Left renal cortex interstitium (tissue), 4 donors: ENCODE measurements at regions not wholly inside any gene's neighbourhood (a gene's known extent, or its start where the extent isn't known, plus 50 kb on each side); places are given as distances from the start of the nearest gene placed in this dataset.
A peak's percentile ranks its signal among the peaks of the same experiment; 100 is the strongest.

ENCODE experiments used
- DNase-seq, 4 donors: peaks; one replicate each; pipeline ENCODE4 v3.0.0-alpha.2; 2013; ENCODE audit warnings: low read depth in 4 of 4, low spot score in 2 of 4, missing footprints in 1 of 4

GRCh38 chr21:35585878-35586277 is 474.4 kb downstream of the SETD4 start:
- no peak for DNase-seq

GRCh38 chr21:35585155-35585554 is 475.2 kb downstream of the SETD4 start:
- no peak for DNase-seq

GRCh38 chr21:35583566-35584216 is 476.6 kb downstream of the SETD4 start:
- no peak for DNase-seq

GRCh38 chr21:35582731-35583130 is 477.6 kb downstream of the SETD4 start:
- DNase-seq, result no peak

- no peak for DNase-seq
Measured at GRCh38 chr21:35581640-35582039, 478.7 kb downstream of the SETD4 start.

- no peak for DNase-seq
Measured at GRCh38 chr21:35579520-35580293, 480.6 kb downstream of the SETD4 start.

- DNase-seq, result no peak
Measured at GRCh38 chr21:35578831-35579471, 481.4 kb downstream of the SETD4 start.

- DNase-seq, result no peak
Measured at GRCh38 chr21:35578347-35578782, 482.0 kb downstream of the SETD4 start.

GRCh38 chr21:35575280-35575915 is 484.9 kb downstream of the SETD4 start:
- peak; percentile 4 to 17 (median 8) for DNase-seq

- no peak for DNase-seq
Measured at GRCh38 chr21:35573472-35574374, 486.6 kb downstream of the SETD4 start.

- DNase-seq, result no peak
Measured at GRCh38 chr21:35571910-35572309, 488.4 kb downstream of the SETD4 start.

- no peak for DNase-seq
Measured at GRCh38 chr21:35568643-35569042, 491.7 kb downstream of the SETD4 start.

- DNase-seq, result no peak
Measured at GRCh38 chr21:35566874-35567273, 493.5 kb downstream of the SETD4 start.

GRCh38 chr21:35565204-35565611 is 495.1 kb downstream of the SETD4 start:
- no peak for DNase-seq

GRCh38 chr21:35563885-35564451 is 496.4 kb downstream of the SETD4 start:
- DNase-seq, result no peak

- no peak for DNase-seq
Measured at GRCh38 chr21:35562876-35563275, 497.4 kb downstream of the SETD4 start.

GRCh38 chr21:35561116-35561515 is 499.2 kb downstream of the SETD4 start:
- DNase-seq, result no peak

- DNase-seq, result no peak
Measured at GRCh38 chr21:35559829-35560225, 500.5 kb downstream of the SETD4 start.

GRCh38 chr21:35559128-35559828 is 501.0 kb downstream of the SETD4 start:
- DNase-seq, result no peak
